Keratinocyte (primary cell): ENCODE measurements at regions not wholly inside any gene's neighbourhood (a gene's known extent, or its start where the extent isn't known, plus 50 kb on each side); places are given as distances from the start of the nearest gene placed in this dataset.

Experiments
- DNase-seq: peaks from one replicate; pipeline ENCODE4 v3.0.0-alpha.2; 2011; ENCODE audit warnings: low read depth, missing footprints, low spot score
- FAIRE-seq: peaks from 2 replicates; lab custom pipeline; 2011; peaks lifted over from hg19 to GRCh38; lab: Jason Lieb, UNC
- H2AFZ ChIP-seq: 2 replicates; pipeline ENCODE4 v1.6.0; 2012; ENCODE audit warnings: low read length, control low read depth, inconsistent platforms; ENCODE audit not compliant: control insufficient read depth
- H3K27ac ChIP-seq: 2 replicates; pipeline ENCODE4 v1.5.1; 2011; ENCODE audit warnings: low read length; ENCODE audit not compliant: control insufficient read depth, insufficient read depth
- H3K27me3 ChIP-seq: 3 replicates; pipeline ENCODE4 v1.6.0; 2011; ENCODE audit warnings: low read length; ENCODE audit not compliant: control insufficient read depth, insufficient read depth; ENCODE audit errors: extremely low read depth
- H3K36me3 ChIP-seq, 2 experiments: 2 replicates in 1 of 2; 3 replicates in 1 of 2; pipeline ENCODE4 v1.5.1; 2011; ENCODE audit warnings: low read length in 2 of 2, mild to moderate bottlenecking in 1 of 2; ENCODE audit not compliant: control insufficient read depth in 2 of 2, insufficient read depth in 2 of 2; ENCODE audit errors: extremely low read depth in 1 of 2
- H3K4me1 ChIP-seq: 3 replicates; pipeline ENCODE4 v1.5.1; 2011; ENCODE audit warnings: low read length; ENCODE audit not compliant: control insufficient read depth, insufficient read depth; ENCODE audit errors: extremely low read depth
- H3K4me2 ChIP-seq: 3 replicates; pipeline ENCODE4 v1.6.0; 2011; ENCODE audit warnings: low read depth, low read length; ENCODE audit not compliant: control insufficient read depth, insufficient read depth; ENCODE audit errors: extremely low read depth
- H3K4me3 ChIP-seq, 3 experiments: fragments of 200-600 bp in 1 of 3; sonication (generic) in 1 of 3; 2 replicates in 2 of 3; 3 replicates in 1 of 3; pipeline ENCODE4 v1.5.1; 2011 to 2016; ENCODE audit warnings: low read length in 3 of 3, mild to moderate bottlenecking in 3 of 3, control low read depth in 2 of 3, inconsistent platforms in 1 of 3, low read depth in 1 of 3, mixed read lengths in 1 of 3, mixed run types in 1 of 3, moderate library complexity in 1 of 3; ENCODE audit not compliant: control insufficient read depth in 2 of 3, insufficient read depth in 2 of 3; ENCODE audit errors: extremely low read depth in 1 of 3
- H3K79me2 ChIP-seq: 2 replicates; pipeline ENCODE4 v1.6.0; 2012; ENCODE audit warnings: low read length; ENCODE audit not compliant: control insufficient read depth, insufficient read depth
- H3K9ac ChIP-seq: 3 replicates; pipeline ENCODE4 v1.6.0; 2011; ENCODE audit warnings: low read length; ENCODE audit not compliant: control insufficient read depth, insufficient read depth; ENCODE audit errors: extremely low read depth
- H3K9me1 ChIP-seq: 3 replicates; pipeline ENCODE4 v1.6.0; 2011; ENCODE audit warnings: low read length; ENCODE audit not compliant: control insufficient read depth, insufficient read depth; ENCODE audit errors: extremely low read depth
- H3K9me3 ChIP-seq: 2 replicates; pipeline ENCODE4 v1.5.1; 2012; ENCODE audit warnings: low read depth, low read length; ENCODE audit not compliant: control insufficient read depth
- H4K20me1 ChIP-seq: 3 replicates; pipeline ENCODE4 v1.6.0; 2011; ENCODE audit warnings: low read length; ENCODE audit not compliant: control insufficient read depth, insufficient read depth; ENCODE audit errors: extremely low read depth
- EZH2 ChIP-seq: IDR thresholded peaks from one replicate; pipeline ENCODE4 v1.6.1; 2012; ENCODE audit warnings: inconsistent platforms, mild to moderate bottlenecking, low read length, moderate library complexity
- dilution Hi-C: fragments of 300-500 bp; cut with MboI; formaldehyde crosslinking; loops from one replicate; pipeline ENCODE4 v1.7.0; 2020; ENCODE audit warnings: low sequenced_read_pairs; ENCODE audit not compliant: extremely low pct_ligation_motif_present
- TF ChIP-seq, protein P1 (sequence below), 3 experiments: IDR thresholded peaks in 1 of 3; conservative IDR thresholded peaks in 1 of 3; optimal IDR thresholded peaks in 1 of 3; 2 replicates in 2 of 3; 3 replicates in 1 of 3; pipeline versions ENCODE3 to v1.5.1; 2011; ENCODE audit warnings: low read length in 3 of 3, mild to moderate bottlenecking in 3 of 3, moderate library complexity in 2 of 3, control low read depth in 1 of 3, inconsistent platforms in 1 of 3; ENCODE audit not compliant: insufficient read depth in 2 of 3; ENCODE audit errors: extremely low read depth in 1 of 3

DNA sequence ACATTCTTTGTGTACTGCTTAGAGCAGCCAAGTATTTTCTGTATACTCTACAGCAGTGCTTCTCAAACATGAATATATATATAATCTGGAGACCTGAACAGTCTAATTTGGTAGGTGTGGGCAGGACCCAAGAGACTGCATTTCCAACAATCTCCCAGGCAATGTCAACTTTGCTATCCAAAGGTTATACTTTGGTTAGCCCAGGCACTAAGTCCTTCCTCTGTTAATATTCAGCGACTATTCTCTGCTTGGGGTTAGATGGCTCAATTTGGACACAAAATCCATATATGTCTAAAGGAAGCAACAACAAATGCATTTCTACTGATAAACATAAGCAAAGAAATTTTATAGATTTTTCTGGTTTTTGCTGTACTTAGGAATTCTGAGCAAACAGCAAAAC is 480.0 kb upstream of the RPS6KA3 start:
- no peak for FAIRE-seq
- TF ChIP-seq EZH2, result no peak
- TF ChIP-seq, protein P1, sequence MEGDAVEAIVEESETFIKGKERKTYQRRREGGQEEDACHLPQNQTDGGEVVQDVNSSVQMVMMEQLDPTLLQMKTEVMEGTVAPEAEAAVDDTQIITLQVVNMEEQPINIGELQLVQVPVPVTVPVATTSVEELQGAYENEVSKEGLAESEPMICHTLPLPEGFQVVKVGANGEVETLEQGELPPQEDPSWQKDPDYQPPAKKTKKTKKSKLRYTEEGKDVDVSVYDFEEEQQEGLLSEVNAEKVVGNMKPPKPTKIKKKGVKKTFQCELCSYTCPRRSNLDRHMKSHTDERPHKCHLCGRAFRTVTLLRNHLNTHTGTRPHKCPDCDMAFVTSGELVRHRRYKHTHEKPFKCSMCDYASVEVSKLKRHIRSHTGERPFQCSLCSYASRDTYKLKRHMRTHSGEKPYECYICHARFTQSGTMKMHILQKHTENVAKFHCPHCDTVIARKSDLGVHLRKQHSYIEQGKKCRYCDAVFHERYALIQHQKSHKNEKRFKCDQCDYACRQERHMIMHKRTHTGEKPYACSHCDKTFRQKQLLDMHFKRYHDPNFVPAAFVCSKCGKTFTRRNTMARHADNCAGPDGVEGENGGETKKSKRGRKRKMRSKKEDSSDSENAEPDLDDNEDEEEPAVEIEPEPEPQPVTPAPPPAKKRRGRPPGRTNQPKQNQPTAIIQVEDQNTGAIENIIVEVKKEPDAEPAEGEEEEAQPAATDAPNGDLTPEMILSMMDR (optimal IDR thresholded peaks at IDR 0.05 in 1 of 3, IDR thresholded peaks at IDR 0.05 in 1 of 3, conservative IDR thresholded peaks at IDR 0.05 in 1 of 3; ENCODE audit: extremely low read depth in 1 of 3, insufficient read depth in 2 of 3, low read length in 3 of 3), result no peak

DNA sequence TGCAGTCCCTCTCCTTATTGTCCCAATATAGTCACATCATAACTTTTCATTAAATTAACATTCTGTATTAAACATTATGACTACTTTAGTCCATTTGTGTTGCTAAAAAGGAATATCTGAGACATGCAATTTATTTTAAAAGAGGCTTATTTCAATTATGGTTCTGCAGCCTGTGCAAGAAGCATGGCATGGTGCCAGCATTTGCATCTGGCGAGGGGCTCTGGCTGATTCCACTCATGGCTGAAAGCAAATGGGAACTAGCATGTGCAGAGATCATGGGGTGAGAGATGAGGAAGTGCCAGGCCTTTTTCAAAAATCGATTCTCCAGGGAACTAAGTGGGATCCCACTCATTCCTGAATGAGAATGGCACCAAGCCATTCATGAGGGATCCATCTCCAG is 476.3 kb upstream of the RPS6KA3 start:
- Histone ChIP-seq H4K20me1 (no peaks in the 10 kb centered on the region), H3K9ac (no peak overlapping the region), H3K9me3 (no peaks in the 10 kb centered on the region), H3K4me1 (no peaks in the 10 kb centered on the region), H3K27ac (no peak overlapping the region), H3K36me3 (no peaks in the 10 kb centered on the region), H3K27me3 (no peaks in the 10 kb centered on the region), H3K4me3 (no peak overlapping the region), H2AFZ (no peak overlapping the region), H3K9me1 (no peaks in the 10 kb centered on the region), H3K79me2 (no peaks in the 10 kb centered on the region), H3K4me2 (no peak overlapping the region)
- TF ChIP-seq, protein P1 (optimal IDR thresholded peaks at IDR 0.05 in 1 of 3, IDR thresholded peaks at IDR 0.05 in 1 of 3, conservative IDR thresholded peaks at IDR 0.05 in 1 of 3; ENCODE audit: extremely low read depth in 1 of 3, insufficient read depth in 2 of 3, low read length in 3 of 3), result no peak
- no peak for TF ChIP-seq EZH2
- DNase-seq, result no peak
- no peak for FAIRE-seq
- dilution Hi-C loops, result no loop called here

More for the DNA sequence above, 480.0 kb upstream of the RPS6KA3 start:
- Histone ChIP-seq H3K79me2 (no peaks in the 10 kb centered on the region), H3K9me3 (no peaks in the 10 kb centered on the region), H3K36me3 (no peaks in the 10 kb centered on the region), H3K4me2 (no peak overlapping the region), H3K27me3 (no peaks in the 10 kb centered on the region), H3K9me1 (no peaks in the 10 kb centered on the region), H4K20me1 (no peaks in the 10 kb centered on the region), H2AFZ (no peak overlapping the region), H3K4me1 (no peaks in the 10 kb centered on the region), H3K9ac (no peak overlapping the region), H3K27ac (no peak overlapping the region), H3K4me3 (no peak overlapping the region)
- no peak for DNase-seq
- dilution Hi-C loops, result no loop called here
